ENCODE measurements at regions not wholly inside any gene's neighbourhood (a gene's known extent, or its start where the extent isn't known, plus 50 kb on each side); places are given as distances from the start of the nearest gene placed in this dataset.

DNA sequence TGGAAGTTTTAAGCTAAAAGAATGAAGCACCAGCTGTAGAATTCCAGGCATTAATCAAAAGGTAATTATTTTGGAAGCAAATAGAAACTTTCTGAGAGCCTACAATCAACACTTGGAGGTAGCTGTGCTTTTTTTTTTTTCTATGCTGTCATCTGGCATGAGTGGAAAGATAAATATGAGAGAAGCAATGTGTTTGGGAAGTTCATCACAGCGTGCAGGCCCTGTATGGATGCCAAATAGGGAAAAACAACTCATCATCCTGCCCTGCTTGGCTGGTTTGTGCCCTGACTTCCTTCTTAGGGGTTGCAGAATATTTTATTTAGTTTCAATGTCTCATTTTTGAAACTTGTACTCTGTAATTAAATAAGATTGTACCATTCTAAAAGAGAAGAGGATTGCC is 437.4 kb downstream of the PIK3C3 start:
- DNase-seq (ENCODE audit: low read depth, low spot score) = no peak

DNA sequence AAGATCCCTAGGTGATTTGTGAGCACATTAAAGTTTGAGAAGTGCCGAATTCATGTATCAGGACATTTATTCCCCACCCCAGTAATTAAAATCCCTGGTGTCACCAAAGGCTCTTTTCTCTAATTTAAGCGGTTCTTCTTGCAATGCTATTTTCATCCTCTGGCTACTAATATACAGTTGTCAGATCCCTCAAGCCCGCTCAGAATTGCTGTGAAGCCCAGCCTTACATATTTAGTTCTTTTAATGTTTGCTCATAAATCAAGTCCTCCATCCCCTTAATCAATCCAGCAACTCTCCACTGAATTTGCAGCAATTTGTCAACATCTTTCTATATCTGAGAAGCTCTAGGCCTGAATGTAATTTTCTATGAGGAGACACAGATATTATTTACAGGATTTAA is 437.9 kb downstream of the PIK3C3 start:
- no peak for DNase-seq (ENCODE audit: low read depth, low spot score)

DNA sequence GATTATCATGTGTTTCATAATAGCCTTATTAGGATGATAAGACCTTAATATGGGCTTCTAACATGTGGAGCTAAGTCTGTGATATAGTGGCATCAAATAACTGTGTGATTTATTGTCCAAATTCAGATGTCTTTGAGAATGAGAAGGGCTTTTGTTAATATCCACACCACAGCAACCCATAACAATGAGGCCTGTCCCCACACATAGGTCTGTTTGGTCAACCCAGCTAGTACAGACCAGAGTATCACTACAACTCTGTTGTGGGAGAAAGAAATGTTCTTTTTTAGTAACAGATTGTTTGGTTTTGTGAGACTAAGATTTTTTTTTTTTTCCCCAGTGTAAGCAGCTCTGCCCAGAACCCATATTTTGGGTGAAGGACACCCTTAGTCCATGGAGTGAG is 439.2 kb downstream of the PIK3C3 start:
- DNase-seq (ENCODE audit: low read depth, low spot score) = no peak

DNA sequence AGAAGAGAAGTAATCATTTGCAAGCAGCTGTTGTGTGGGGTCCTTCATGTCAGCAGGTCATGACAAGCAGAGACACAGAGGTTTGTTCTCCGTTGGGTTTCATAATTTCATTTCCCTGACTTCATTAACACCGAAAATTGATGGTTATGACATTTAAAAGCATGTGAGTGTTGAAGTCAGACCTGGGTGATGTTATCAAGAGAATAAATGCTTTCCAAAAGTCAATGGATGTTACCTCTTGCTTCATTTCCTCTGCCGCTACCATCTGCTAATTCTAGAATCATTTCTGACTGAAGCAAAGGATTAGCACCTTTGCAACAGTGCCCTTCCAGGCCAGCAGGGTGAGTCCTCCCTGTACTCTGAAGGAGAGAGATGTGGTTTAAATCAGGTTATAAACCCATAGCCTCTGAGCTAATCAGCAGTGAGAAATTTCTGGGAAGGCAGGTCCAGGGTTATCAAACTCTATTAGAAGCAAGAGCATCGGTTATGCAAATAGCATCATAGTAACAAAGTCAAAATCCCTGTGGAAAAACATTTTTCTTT is 446.2 kb downstream of the PIK3C3 start:
- no peak for DNase-seq (ENCODE audit: low read depth, low spot score)

GRCh38 chr18:42404151-42404550 is 449.1 kb downstream of the PIK3C3 start:
- no peak for DNase-seq (ENCODE audit: low read depth, low spot score)

GRCh38 chr18:42409005-42409404 is 454.0 kb downstream of the PIK3C3 start:
- DNase-seq (ENCODE audit: low read depth, low spot score) = no peak

- DNase-seq (ENCODE audit: low read depth, low spot score) = no peak
Observed at GRCh38 chr18:42412281-42412680, 457.2 kb downstream of the PIK3C3 start.

DNA sequence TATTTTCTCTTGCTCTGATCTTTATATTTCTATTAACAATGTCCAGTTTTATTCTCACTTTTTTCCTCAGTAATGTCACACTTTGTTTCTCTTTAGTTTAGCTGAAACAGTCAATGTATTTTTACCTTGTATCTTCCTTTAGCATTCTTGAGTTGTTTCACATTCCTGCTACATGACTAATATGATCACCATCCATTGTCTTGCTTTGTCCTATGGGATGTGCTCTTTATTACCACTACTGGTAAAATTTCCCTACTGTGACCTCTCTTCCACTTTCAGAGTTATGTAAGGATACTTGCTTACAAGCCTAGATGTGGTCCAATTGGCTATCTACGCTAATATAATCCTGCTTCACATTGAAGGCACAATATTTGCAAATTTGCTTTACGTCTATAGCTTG is 457.9 kb downstream of the PIK3C3 start:
- DNase-seq (ENCODE audit: low read depth, low spot score) = no peak

DNA sequence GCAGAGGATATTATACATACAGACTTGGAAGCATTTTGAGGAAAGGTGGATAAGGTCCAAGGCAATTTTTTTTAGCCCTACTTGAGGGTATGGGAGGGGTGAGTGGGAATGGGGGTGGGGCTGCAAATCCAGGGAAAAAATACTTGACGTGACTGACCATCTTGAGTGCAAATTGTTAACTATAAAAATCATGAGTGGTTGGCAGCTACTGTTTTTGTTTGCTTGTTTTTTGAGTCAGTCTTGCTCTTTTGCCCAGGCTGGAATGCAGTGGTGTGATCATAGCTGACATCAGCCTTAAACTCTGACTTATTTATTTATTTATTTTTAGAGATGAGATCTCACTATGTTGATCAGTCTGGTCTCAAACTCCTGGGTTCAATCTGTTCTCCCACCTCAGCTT is 458.8 kb downstream of the PIK3C3 start:
- no peak for DNase-seq (ENCODE audit: low read depth, low spot score)

DNA sequence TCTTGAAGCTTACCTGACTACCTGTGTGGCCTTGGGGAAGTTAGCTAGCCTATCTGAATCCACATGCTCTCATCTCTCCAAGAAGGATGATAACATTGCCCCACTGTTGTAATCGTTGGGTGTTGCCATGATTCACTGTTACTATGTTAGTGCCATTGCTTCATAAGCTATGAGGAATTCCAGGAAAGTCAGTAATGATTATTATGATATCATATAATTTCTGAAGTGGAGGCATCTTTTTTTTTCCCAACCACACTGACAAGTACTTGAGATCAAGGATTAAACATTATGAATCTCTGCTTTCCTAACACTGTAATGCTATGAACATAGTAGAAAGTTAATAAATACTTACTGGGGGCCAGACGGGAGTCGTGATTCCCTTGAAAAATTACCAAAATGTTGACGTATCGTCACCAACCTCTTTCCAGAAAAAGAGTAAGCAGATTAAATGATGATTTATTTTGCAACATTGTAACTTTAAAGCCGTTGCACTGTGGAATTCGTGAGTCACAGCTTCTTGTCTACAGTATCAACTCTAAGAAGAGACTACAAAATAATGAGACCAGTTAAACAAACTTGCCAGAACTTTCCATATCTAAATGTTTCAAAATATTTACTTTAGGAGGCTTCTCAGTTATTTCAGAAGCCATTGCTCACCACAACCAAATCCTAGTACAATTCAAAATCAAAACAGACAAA is 459.9 kb downstream of the PIK3C3 start:
- no peak for DNase-seq (ENCODE audit: low read depth, low spot score)

- DNase-seq (ENCODE audit: low read depth, low spot score) = no peak
Observed at GRCh38 chr18:42417189-42417588, 462.2 kb downstream of the PIK3C3 start.

GRCh38 chr18:42418121-42418520 is 463.1 kb downstream of the PIK3C3 start:
- DNase-seq (ENCODE audit: low read depth, low spot score) = no peak

- DNase-seq (ENCODE audit: low read depth, low spot score) = no peak
Observed at GRCh38 chr18:42425025-42425424, 470.0 kb downstream of the PIK3C3 start.

DNA sequence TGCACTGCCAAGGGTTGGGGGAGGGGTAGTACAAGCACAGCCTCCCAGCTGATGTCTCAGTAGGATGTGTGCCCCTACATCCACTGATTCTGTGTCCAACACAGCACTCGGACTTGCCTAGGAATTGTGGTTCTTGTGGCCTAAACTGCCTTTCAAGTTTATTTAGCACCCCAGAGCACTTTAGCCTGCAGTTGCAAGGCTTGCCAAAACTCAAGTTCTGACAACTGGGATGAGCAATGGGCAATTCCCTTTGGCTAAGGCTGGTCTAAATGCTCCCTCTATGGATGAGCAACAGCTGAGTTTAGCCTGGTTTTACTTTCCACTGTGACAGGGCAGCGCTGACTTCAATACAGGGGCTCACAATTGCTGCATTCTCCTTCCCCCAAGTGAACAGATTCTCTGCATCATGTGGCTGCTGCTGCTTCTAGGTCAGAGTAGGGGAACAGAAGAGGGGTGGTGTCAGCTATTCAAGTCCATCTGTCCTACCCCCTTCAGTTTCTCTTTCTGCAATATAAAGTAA is 471.5 kb downstream of the PIK3C3 start:
- DNase-seq (ENCODE audit: low read depth, low spot score) = no peak

DNA sequence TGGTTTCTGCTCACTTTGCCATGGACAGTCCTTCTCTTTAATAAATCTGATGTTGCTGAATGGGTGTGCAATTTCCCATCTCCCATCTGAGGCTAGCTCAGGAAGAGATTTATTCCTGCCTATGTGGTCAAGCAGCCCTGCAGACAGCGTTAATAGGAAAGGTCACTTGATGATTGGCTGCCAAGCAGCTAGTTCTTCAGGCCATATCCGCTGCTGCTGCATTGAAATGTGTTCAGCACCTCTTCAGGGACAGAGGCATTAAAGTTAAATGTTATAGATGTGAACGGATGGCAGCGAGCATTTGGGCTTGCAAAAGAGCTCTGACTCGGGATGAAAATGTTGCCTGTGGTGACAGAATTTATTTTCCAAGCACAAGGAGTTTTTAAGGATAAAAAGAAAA is 474.2 kb downstream of the PIK3C3 start:
- DNase-seq (ENCODE audit: low read depth, low spot score) = no peak

DNA sequence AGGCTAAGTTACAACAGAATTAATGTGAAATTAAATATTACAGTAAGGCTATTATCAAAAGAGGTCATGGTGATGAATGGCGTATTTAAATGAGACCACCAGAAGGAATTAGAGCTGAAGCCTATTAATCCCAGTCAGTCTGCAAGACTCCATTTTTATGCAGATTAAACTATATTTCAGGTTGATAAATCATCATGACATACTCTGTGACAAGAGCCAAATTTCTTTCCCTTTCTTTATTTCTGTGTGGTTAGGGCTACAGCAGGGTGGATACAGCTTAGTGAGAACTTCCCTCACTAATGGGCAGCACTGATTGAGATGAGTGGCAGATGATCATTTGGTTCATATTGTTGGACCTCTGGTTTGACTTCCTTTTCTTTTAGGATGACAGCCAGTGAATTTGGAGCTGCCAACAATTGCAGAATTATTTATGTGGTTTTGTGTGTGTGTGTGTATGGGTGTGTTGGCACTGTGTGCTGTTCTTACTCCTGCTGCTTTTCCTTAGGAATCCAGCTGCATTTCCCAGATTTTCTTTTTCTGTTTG is 481.3 kb downstream of the PIK3C3 start:
- DNase-seq (ENCODE audit: low read depth, low spot score) = no peak

DNA sequence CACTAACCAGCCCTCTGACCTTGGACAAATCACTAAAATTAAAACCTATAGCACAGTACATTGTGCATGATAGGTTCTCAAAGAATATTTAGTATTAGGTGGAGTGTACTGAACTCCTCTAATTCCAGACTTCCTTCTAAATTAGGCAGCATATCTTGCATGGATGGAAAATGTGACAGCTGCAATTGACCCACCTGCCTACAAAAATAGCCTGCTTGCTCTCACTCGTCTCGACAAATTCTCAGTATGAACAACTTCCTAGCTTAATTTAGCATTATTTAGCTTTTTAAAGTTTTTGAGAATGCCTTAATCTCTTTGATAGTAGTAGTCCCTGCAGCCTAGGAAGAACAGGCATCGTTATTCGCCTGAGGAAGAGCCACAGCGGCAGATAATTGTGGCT is 482.0 kb downstream of the PIK3C3 start:
- no peak for DNase-seq (ENCODE audit: low read depth, low spot score)

DNA sequence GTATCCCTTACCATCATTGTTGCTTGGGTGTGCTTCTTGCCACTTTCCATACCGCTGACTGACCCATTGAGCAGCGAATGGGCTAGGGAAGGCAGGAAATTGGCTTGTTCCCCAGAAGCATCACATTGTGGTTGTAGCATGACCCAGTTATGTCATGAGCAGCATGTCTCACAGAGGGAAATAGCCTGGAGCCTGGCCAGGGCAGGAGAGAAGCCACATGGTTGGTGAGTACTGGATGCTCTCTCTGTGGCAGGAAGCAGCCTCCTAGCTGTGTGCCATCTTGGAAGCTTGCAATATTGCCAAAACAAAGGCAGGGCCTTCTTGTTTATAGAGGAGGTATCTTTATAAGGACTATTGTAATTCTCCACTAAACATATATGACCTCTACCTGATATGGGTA is 482.6 kb downstream of the PIK3C3 start:
- DNase-seq (ENCODE audit: low read depth, low spot score) = no peak

DNA sequence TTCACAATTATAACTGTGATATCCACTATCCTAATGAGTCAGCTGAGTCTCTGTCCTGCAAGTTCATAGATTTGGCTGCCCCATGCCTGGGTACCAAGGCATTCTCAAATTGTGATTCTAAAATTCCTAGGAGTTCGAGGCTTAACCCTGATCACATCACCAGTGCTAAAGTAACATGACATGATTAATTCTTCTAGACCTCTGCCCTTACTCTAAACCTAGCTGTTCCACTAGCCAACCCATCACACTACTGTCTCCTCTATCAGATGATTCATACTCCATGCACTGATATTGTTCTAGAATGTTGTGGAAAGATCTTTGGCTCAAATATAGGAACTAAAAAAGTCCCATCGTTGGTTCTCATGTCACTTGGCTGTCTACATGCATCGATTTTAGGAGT is 487.6 kb downstream of the PIK3C3 start:
- DNase-seq (ENCODE audit: low read depth, low spot score) = no peak

DNA sequence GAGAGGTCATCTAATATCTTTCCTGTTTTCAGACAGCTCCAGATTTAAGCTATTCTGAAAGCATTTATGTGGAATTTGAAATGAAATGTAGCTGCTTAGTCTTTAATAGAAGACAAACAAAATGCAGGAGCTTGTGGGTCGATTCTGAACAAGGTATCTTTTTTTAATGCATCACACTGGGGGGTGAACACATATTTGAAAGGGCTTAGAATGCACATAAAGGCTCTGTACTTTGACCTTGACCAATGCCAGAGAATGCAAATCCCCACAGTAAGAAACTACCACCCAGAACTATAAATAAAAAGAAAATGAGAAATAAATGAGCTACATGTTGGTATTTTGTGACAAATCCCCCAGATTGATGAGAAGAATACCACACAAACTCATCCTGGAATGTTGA is 489.3 kb downstream of the PIK3C3 start:
- DNase-seq (ENCODE audit: low read depth, low spot score) = no peak

DNA sequence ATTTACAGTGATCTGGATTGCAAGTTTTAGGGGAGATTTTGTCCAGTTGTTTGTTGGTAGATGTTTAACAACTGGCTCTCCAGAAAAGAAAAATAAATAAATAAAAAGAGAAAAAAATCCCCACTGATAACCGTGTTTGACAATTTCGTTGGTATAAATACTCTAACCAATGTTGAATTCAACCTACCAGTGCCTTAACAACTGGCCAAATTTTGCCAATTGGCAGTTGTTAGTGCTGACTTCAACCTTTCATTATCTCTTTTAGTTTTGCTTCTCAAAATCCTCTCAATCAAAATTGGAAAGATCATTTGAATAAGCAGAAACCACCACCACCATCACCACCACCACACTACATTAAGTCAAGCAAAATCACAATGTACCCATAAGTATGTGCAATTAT is 490.3 kb downstream of the PIK3C3 start:
- no peak for DNase-seq (ENCODE audit: low read depth, low spot score)

DNA sequence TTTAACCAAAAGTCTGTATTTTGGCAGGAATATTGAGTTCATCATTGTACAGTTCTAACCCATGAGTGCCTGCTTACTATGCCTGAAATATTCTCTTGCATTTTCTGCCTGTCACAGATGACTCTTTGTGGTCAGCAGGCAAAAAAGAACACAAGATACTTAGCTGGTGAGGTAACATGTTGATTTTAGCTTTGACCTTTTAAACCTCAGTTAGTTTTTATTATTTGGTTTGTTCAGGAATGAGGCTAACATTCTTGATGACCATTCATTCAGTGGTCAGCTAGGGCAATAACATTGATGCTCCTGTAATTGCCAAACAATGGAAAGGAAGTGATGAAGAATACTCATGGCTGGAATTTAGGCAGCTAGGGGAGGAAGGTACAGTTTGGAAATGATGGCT is 491.2 kb downstream of the PIK3C3 start:
- DNase-seq (ENCODE audit: low read depth, low spot score) = no peak

DNA sequence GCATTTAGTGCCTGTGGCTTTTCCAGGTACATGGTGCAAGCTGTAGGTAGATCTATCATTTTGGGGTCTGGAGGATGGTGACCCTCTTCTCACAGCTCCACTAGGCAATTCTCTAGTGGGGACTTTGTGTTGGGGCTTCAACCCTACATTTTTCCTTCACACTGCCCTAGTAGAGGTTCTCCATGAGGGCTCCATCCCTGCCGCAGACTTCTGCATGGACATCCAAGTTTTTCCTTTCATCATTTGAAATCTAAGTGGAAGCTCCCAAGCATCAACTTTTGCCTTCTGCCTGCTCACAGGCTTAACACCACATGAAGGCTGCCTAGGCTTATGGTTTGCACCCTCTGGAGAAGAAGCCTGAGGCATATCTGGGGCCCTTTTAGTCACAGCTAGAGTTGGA is 492.7 kb downstream of the PIK3C3 start:
- no peak for DNase-seq (ENCODE audit: low read depth, low spot score)
